HG02970 (cell line): ENCODE measurements at regions not wholly inside any gene's neighbourhood (a gene's known extent, or its start where the extent isn't known, plus 50 kb on each side); places are given as distances from the start of the nearest gene placed in this dataset.

Experiments
- ATAC-seq: cut with Tn5 transposase; IDR thresholded peaks from one replicate; pipeline ENCODE4 v1.9.1; 2021; ENCODE audit warnings: mild to moderate bottlenecking, moderate library complexity, moderate number of reproducible peaks; ENCODE audit not compliant: unreplicated experiment, low FRiP score

DNA sequence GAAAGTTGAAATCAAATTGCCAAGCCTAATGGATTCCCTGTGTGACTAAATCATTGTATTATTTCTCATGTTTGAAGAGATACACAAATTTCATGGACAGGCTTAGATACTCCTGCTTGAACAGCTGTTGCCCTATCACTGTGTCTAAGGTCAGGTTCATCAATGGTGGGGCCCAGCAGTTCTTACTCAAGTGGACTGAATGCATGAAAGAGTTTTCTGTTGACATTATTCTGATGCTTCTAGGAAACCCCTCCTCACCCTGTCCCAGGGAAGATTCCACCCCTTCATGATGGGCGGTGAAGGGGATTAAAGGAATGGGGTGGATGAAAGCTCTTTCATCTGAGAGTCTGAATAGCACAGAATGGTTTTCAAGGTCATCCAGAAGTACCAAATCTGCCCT is 148.8 kb downstream of the INO80D start:
- no peak for ATAC-seq

DNA sequence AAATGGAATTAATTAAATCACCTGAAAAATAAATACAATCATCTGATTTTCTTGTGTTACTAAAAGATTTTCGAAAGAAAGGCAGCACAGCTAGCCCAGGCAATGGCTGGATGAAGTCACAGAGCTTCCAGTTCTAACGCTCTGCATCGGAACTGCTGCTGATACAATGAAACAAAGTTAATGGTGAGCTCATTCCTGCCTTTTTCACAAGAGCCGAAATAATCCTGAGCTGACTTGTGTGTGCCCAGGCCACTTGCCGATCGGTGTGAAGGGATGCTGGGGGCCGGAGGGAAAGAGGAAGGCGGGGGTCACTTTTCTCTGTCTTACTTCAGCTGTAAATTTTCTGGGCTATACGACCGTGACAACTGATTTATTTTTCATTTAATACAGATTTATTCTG is 149.5 kb downstream of the INO80D start:
- ATAC-seq = no peak

DNA sequence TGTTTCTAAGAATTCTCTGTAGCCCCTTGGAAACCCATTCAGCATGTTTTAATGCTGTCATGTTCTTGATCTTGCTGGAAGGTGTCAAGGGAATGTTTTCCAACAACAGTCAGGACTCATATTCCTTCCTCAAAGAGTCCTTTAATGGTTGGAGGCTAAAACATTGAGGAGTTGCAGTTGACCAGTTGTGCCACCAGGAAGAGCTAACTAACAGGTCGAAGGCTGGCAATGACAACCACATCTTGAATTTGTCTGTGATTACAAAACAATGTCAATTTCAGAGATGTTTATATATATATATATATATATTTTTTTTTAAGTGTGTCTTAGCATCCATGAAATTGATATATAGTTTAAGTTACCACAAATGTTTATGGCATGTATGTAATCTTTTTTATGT is 151.5 kb downstream of the INO80D start:
- no peak for ATAC-seq

DNA sequence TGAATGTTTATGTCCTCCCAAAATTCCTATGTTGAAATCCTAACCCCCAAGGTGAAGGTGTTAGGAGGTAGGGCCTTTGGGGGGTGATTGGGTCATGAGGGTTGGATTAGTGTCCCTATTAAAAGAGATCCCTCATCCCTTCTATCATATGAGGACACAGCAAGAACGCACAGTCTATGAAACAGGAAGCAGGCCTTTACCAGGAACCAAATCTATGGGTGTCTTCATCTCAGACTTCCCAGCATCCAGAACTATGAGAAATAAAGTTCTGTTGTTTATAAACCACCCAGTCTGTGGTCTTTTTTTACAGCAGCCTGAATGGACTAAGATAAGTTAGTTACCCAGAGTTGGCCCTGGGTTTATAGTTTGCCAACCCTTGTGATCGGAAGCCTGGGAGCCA is 153.1 kb downstream of the INO80D start:
- ATAC-seq = no peak

DNA sequence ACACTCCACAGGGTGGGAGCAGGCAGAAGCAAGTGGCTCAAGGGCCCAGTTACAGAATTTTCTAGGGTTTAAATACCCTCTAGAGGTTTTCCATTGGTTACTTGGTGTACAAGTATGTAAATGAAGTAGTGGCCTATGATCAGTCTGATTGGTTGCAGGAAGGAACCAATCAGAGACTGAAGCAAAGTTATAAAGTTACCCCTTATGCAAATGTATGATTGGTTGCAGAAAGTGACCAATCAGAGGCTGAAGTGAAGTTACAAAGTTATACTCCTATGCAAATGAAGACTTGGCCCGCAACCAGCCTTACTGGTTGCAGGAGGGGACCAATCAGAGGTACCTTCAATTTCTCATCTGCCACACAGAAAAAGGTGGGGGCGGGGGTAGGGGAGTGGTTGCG is 154.6 kb downstream of the INO80D start:
- no peak for ATAC-seq

DNA sequence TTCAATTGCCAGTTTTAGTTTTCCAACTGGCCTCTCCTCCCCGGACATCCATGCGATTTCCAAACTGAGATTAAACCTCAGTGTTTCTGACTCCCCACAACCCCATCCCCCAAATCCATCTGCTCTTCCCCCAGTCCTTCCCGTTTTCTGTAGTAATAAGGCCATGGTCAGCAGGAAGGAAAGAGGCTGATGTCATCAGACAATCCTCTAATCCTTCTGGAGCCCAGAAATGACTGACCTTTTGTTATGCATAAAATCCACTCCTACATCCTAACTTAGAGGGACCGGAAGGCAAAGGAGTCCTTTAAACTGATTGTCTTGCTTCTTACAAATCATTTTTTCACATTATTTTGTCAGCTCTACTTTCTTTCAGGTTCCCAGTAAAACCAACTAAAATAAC is 155.8 kb downstream of the INO80D start:
- ATAC-seq = no peak

DNA sequence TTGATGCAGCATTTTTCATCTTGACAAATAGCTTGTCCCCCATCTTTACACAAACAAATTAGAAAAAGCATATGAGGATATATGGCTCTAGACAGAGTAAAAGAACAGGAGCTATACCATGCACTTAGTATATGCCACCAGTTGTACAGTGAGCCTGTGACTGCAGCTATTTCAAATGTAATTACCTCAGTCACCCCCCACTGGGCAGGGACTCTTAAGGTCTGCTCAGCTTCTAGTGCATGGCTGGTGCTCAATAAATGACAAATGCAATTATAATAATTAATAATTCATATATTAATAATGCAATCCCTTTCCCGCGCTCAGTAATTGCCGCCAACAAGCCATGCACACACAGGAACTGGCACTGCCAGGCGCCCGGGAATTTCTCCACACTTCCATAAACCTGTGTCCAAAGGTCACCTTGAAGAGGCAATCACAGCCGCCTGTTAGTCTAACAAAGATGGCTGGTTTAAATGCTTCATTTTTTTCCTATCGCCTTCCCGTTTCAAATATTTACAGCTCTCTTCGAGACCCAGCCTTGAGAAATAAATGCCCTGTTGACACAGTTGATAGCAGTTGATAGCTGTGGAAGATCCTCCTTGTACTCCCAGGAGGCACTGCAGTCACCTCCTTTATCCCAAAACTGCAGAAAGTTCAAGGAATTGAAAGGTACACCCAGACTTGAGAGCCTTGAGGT is 156.6 kb downstream of the INO80D start:
- ATAC-seq = no peak

DNA sequence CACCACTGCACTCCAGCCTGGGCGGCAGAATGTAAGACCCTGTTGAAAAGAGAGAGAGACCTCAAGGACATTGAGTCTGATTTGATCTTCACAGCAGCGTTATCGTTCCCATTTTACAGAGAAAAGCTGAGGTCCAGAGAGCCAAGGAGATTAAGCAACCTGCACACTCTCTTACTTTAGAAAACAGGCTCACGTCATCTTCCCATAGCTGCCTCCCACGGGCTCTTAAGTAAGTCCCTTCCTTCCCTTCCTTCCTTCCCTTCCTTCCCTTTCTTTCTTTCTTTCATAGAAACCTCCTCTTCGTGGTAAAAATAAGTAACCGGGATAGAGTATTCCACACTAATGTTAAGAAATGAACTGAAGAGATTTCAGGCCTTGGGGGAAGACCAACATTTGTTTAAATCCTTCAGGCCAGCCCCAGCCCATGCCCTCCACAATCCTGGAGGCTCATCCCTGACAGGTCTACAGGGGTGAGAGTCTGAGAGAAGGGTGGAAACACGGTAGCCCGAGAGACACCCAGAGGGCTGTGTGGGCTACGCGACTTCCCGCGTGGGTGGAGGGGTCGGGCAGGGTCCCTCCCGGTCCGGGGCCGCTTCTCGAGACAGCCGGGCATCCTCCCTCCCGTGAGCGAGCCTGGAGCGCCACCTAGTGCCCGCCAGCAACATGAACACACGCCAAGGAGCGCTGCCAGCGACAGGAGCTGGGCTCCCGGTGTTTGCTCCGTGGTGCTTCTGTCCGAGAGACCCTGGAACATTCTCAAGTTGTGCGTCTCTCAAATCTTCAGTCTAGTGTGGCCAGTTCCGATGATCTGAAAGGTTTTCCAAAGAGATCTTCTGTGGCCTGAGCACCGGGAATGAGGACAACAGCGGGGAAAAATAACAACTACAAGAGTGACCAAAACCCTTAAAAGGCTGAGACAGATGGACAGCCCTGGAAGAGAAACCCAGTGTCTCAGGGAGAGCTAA is 160.3 kb downstream of the INO80D start:
- ATAC-seq = peak; percentile 89

DNA sequence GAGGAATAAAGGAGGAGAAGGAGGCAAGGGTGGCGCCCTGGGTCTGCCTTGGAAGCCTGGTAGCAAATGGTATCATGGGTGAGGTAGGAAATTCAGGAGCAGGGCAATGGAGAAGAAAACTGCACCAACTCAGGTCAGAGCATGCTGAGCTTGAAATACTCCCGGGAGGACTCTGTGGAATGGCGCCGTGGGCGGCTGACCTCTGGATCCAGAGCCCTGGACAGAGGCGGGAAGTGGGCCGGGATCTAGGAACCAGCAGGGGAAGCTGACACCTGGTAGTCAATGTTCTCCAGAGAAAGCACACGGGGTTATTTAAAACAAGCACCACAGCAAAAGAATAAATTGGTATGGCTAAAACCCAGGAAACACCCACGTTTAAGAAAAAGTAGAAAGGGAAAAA is 161.3 kb downstream of the INO80D start:
- no peak for ATAC-seq

DNA sequence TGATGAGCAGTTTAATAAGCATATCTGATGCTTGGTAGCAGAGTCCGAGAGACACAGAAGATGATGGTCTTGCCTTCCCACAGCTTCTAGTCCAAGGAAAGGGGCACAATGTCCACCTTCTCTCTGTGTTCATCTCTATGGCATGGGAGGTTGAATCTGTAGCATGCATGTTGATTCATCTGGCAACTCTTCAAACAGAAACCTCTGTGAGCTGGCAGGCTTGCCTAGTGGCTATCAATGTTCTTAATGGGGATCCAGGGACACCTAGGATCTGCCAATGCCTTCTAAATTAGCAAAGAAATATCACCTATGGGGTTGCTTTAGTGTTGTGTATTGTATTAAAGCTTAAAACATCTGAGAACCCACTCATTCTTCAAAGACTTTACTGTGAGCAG is 170.8 kb downstream of the INO80D start:
- ATAC-seq = no peak

DNA sequence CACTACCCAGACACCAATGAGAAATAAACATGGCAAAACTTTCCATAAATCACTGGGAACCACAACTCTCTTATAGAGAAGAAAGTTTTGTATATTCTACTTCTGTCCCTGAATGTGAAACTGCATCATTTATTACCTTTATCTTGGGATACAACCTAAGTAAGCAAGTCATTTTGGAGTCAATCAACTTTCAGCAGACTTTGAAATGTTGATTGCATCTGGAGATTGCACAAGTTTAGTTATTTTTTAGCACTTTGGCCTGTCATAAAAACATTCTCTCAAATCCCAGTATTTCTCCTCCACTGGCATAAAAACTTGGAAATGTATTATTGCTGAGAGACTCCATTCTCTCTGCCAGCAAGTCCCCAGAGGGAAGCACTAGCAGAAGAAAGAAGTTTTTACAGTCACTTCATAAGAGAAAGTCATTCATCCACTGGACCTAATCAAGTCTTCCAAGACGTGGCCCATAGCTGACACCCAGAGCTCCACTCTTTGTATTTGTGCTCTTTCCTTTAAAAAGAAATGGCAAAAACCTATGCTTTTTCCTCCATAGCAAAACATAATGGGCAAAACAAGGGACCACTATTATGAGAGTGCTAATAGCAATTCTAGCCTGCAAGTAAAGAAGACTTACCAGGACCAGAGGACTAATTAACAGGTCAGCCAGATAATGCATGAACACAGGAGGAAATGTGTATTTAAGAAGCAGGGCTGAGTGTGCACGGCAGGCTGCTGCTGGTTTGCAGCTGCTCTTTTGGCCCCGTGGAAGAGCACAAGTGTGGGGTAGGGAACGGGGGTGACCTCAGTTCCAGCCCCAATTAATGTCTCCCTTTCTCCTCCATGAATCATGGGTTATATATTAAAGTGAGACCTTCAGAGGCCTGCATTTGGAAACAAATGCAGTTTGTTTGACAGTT is 171.5 kb downstream of the INO80D start:
- no peak for ATAC-seq

DNA sequence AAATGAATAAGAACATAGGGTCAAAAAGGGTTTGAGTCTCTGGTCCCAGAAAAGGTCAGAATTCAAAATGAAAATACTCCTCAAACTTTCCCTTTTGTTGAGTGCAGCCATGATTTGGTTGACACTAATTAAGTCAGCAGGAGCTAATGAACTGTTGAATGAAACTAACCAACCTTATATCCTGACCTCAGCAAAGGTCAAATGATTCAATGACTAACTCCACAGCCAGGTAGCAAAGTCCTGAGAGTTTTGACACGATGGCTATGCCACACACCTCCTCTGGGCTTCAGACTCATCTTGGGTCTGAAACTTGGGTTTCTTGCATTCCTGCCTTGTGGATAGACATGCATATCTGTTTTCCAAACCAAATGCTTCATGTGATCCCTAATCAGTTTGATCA is 172.3 kb downstream of the INO80D start:
- ATAC-seq = no peak

DNA sequence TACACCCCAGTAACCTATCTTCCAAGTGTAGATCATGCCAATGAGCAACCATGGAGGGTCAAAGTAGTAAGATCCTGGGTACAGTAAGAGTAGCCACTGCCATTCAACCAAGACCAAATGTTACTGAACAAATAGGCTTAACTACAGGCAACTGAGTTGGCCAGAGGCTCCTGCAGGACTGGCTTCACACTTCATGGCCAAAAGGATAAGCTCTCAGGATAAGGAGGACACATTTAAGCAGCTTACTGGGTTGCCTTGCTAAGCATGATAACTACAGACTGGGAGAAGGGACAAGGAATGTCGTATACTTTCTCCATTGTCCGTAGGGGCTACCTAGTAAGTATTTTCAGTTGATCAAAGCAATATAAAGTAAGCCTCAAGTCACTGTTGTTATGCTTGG is 174.7 kb downstream of the INO80D start:
- ATAC-seq = no peak

DNA sequence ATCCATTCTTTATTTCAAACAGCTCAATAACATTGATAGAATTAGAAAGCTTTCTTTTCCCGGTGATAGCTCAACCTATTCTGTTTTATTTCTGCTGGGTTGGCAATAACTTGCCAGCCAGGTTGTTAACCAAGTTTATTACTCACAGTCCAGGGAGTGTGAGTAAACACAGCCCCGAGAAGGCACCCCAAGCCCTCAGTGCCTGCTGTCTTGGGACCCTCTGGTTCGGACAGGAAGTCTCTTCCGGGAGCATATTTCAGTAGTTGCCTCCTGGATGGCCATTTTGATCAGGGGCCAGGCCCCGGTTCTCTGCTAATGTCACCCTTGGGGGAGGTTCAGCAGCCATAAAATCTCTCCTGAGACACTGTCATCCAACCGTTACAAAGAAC is 176.8 kb downstream of the INO80D start:
- no peak for ATAC-seq

DNA sequence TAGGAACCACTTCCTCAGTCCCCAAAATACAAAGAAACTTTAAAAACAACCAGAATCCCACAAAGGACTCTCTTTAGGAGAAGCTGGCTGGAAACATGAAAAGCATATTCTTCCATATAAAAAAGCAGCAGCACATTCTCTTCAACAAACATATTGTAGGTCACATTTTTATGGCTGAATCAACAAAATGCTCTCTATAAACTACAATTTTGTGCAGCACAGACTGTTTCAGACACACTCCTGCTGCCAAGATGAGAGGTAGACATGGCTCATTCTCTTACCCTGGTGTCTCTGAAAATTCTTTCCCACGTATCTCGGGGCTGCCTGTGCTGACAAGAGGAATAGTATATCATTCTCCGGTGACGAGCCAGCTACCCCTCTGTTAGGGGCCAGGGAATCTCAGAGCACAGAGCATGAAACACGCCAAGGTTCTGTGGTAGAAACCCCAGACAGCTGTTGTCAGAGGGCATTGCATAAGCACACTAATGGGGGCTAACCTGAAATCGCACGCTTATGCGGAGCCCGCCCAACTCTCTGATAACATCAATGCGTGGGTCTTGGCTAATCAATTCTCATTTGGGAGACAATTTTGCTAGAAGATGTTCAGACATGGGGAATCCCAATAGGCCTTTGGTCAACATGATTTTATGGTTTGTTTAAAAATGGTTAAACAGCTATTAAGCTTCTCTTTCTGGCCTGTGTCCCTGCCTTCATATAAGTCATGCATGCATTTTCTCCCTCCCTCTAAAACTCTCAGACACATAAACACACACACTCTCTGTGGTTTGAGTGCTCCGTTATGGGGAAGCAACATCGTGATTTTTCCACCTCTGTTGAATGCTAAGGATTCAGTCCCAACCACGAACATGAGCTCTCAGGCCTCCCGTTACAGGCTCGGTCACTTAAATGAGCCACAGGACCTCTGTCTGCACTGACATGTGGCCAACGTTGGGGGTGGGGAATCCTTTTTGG is 177.5 kb downstream of the INO80D start:
- no peak for ATAC-seq

DNA sequence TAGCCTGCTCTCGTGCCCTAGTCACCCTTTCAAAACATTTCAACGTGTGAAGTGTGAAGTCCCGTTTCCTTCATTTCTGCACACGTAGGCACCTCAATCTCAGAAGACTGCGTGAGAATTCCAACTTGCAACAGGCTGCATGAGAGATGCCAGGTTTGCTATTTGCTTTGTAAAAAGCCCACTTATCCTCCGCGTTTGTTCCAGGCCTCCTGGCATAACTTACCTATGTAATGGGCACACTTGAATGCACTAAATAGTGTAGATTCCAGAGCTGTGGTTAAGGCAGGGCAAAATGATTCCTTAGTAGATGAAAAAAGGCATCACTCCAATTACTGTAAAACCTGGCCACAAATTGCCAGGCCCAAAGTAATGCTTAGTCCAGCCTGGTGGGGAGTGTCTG is 179.6 kb downstream of the INO80D start:
- no peak for ATAC-seq

DNA sequence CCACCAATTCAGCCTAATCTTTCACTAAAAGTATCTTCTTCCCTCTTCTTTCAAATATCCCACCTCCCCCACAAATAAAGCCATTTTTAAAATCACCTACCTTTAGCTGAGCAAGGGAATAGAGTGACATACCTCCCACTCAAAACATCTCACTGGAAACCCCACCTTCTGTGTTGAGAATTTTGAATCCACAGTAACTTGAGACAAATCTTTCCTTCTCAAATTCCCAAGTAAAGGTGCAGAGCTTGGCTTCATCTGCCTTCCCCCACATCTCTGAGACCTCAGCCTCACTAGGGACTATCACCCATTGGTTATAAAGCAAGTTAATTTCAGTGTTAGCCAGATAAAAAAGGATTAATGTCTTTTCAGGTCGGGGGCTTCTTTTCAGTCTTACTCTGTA is 180.4 kb downstream of the INO80D start:
- no peak for ATAC-seq

DNA sequence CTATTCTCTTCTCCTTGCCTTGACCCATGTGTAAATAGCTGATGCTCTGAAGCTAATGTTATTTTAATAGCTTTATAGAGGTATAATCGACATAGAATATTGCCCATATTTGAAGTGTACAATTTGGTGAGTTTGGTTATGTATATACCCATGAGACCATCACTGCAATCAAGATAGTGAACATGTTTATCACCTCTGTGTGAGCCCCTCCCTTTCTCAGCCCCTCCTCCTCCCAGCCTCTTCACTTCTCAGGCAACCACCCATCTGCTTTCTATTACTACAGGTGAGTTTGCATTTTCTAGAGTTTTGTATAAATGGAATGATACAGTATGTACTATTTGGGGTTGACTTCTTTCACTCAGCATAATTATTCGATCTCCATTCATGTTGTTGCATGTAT is 181.1 kb downstream of the INO80D start:
- no peak for ATAC-seq

DNA sequence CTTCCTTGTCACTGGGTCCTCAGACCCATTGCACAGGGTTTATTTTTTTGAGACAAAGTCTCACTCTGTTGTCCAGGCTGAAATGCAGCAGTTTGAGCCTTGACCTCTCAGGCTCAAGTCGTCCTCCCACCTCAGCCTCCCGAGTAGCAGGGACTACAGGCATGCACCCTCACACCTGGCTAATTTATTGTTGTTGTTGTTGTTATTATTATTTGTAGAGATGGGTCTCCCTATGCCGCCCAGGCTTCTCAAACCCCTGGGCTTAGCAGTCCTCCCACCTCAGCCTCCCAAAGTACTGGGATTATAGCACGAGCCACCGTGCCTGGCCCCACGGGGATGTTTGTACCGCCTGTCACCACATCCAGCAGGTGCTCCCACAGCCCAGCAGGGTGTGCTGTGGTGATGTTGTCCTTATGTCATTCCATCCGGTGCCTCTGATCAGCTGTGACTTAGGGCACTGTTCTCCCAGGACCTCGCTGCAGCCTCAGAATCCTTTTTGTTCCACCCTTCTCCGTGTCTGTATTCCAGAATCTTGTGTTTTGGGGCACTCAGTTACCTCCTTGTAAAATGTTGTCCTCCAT is 182.3 kb downstream of the INO80D start:
- no peak for ATAC-seq

DNA sequence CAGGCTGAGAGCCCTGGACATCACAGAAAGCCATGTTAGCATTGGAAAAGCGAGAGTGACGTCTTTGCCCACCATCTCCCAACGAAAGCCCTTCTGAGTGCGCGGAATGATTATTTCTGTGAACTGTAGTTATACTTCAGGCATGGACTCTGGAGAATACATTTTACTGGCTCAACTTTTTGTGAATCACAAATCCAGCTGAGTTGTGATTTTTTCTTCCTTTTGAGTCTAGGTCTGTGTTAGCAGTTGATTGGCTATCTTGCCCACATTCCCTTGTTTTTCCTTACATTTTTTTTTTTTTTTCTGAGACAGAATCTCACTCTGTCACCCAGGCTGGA is 183.1 kb downstream of the INO80D start:
- no peak for ATAC-seq
